K562 (cell line): ENCODE measurements at regions not wholly inside any gene's neighbourhood (a gene's known extent, or its start where the extent isn't known, plus 50 kb on each side); places are given as distances from the start of the nearest gene placed in this dataset.
A peak's percentile ranks its signal among the peaks of the same experiment; 100 is the strongest.

ENCODE experiments used
- ATAC-seq: fragments of 200-7000 bp; cut with Tn5 transposase; 3 replicates; pipeline ENCODE4 v1.9.1; 2020; ENCODE audit warnings: moderate library complexity
- BruUV-seq: library from RNA; stranded (reverse); fragments of 400-500 nt; replicated peaks from 2 replicates; lab custom pipeline; 2021; lab: Mats Ljungman, UMichigan
- CTCF ChIA-PET: fragments of 300-600 bp; formaldehyde crosslinking; extraction: SDS; loops from one replicate; lab custom pipeline; 2021; ENCODE audit warnings: low intra/inter-chr PET ratio; lab: Yijun Ruan, JAX
- POLR2A ChIA-PET: fragments of 300-600, 350-650 bp; sonication (Branson Sonifier 250); formaldehyde crosslinking; extraction: SDS; loops from one replicate; lab custom pipeline; 2021; ENCODE audit warnings: antibody characterized with exemption, inconsistent platforms; lab: Yijun Ruan, JAX
- DNase-seq, 4 experiments: peaks; one replicate each; pipeline versions ENCODE4 v3.0.0 to v3.0.0-alpha.2; 2011 to 2018; ENCODE audit warnings: low spot score in 3 of 4, mixed read lengths in 3 of 4; ENCODE audit errors: extremely low read depth in 1 of 4
- FAIRE-seq: peaks from 2 replicates; lab custom pipeline; 2011; peaks lifted over from hg19 to GRCh38; lab: Jason Lieb, UNC
- H2AFZ ChIP-seq: 2 replicates; pipeline ENCODE4 v1.6.0; 2011; ENCODE audit warnings: low read depth, low read length, control low read depth, inconsistent platforms
- H3K27ac ChIP-seq: fragments of 200-600 bp; 3 replicates; pipeline ENCODE4 v1.8.0; 2011; ENCODE audit warnings: low read depth, mild to moderate bottlenecking, control low read depth, inconsistent platforms, low read length, moderate library complexity, mixed read lengths; ENCODE audit errors: extremely low read depth
- H3K27me3 ChIP-seq, 2 experiments: fragments of 300-600 bp in 1 of 2; 2 replicates in 1 of 2; 3 replicates in 1 of 2; pipeline versions ENCODE4 v1.6.0 to v1.8.0; 2011; ENCODE audit warnings: inconsistent platforms in 2 of 2, low read length in 2 of 2, mild to moderate bottlenecking in 1 of 2, mixed read lengths in 1 of 2, moderate library complexity in 1 of 2; ENCODE audit not compliant: control insufficient read depth in 2 of 2, insufficient read depth in 2 of 2
- H3K36me3 ChIP-seq: fragments of 300-600 bp; 3 replicates; pipeline ENCODE4 v1.8.0; 2011; ENCODE audit warnings: mild to moderate bottlenecking, low read length, inconsistent platforms; ENCODE audit not compliant: control insufficient read depth, insufficient read depth
- H3K4me1 ChIP-seq, 2 experiments: fragments of 200-600 bp in 1 of 2; replicated peaks in 1 of 2; 2 replicates in 1 of 2; 3 replicates in 1 of 2; pipeline versions ENCODE4 v1.5.1 to v1.8.0; 2011; ENCODE audit warnings: inconsistent platforms in 2 of 2, low read length in 2 of 2, mild to moderate bottlenecking in 1 of 2, mixed read lengths in 1 of 2, moderate library complexity in 1 of 2; ENCODE audit not compliant: control insufficient read depth in 2 of 2, insufficient read depth in 2 of 2
- H3K4me2 ChIP-seq: 2 replicates; pipeline ENCODE4 v1.6.1; 2011; ENCODE audit warnings: low read length, control low read depth, inconsistent platforms, mixed read lengths; ENCODE audit not compliant: insufficient read depth
- H3K4me3 ChIP-seq: fragments of 200-600 bp; sonication (generic), shearing (Covaris generic); 2 replicates; pipeline ENCODE4 v1.5.1; 2016; ENCODE audit warnings: control low read depth, inconsistent platforms
- H3K79me2 ChIP-seq: fragments of 200-600 bp; 3 replicates; pipeline ENCODE4 v1.8.0; 2011; ENCODE audit warnings: low read length, inconsistent platforms; ENCODE audit not compliant: control insufficient read depth, insufficient read depth
- H3K9ac ChIP-seq, 2 experiments: 2 replicates each; pipeline versions ENCODE4 v1.6.0 to v1.6.1; 2011; ENCODE audit warnings: low read depth in 2 of 2, low read length in 2 of 2, control low read depth in 1 of 2, inconsistent platforms in 1 of 2, mild to moderate bottlenecking in 1 of 2, mixed read lengths in 1 of 2; ENCODE audit not compliant: insufficient read depth in 1 of 2
- H3K9me1 ChIP-seq: one replicate; pipeline ENCODE4 v1.6.0; 2011; ENCODE audit warnings: inconsistent platforms, mild to moderate bottlenecking, low read length, moderate library complexity; ENCODE audit not compliant: control insufficient read depth, insufficient read depth
- H3K9me3 ChIP-seq: replicated peaks from 2 replicates; pipeline ENCODE4 v1.5.1; 2011; ENCODE audit warnings: low read depth, low read length, inconsistent platforms; ENCODE audit not compliant: control insufficient read depth, insufficient read depth
- H4K20me1 ChIP-seq: replicated peaks from 2 replicates; pipeline ENCODE4 v1.6.1; 2011; ENCODE audit warnings: low read length, inconsistent platforms, mixed read lengths; ENCODE audit not compliant: control insufficient read depth, insufficient read depth
- ADNP ChIP-seq: fragments of 200-800 bp; sonication (Bioruptor generic); IDR thresholded peaks from 2 replicates; pipeline ENCODE4 v1.6.1; 2016; ENCODE audit warnings: missing genetic modification characterization, missing compliant biosample characterization
- CEBPG ChIP-seq, 3 experiments: fragments of 200-800 bp in 1 of 3; sonication (Bioruptor generic) in 1 of 3; sonication (generic) in 1 of 3; formaldehyde crosslinking in 1 of 3; IDR thresholded peaks in 2 of 3; conservative IDR thresholded peaks in 1 of 3; 2 replicates each; pipeline versions ENCODE4 v1.6.1 to v1.8.0; 2016 to 2022; ENCODE audit warnings: missing compliant biosample characterization in 2 of 3, missing genetic modification characterization in 2 of 3, mild to moderate bottlenecking in 1 of 3, missing genetic modification reagents in 1 of 3
- COPS2 ChIP-seq: fragments of 450-650 bp; conservative IDR thresholded peaks from 2 replicates; pipeline ENCODE4 v1.6.1; 2016; ENCODE audit warnings: mild to moderate bottlenecking, moderate library complexity
- LCOR ChIP-seq: sonication (generic); formaldehyde crosslinking; IDR thresholded peaks from 2 replicates; pipeline ENCODE4 v1.8.0; 2022; ENCODE audit warnings: mild to moderate bottlenecking, missing genetic modification reagents
- PTBP1 ChIP-seq: fragments of 200-400 bp; formaldehyde crosslinking; IDR thresholded peaks from 2 replicates; pipeline ENCODE4 v1.6.1; 2017; ENCODE audit warnings: low read depth, low read length
- SIN3A ChIP-seq, 2 experiments: fragments of 150-350 bp in 1 of 2; IDR thresholded peaks; 2 replicates each; pipeline ENCODE4 v1.6.1; 2011 to 2016; ENCODE audit warnings: borderline replicate concordance in 2 of 2, low read depth in 2 of 2, low read length in 2 of 2, mild to moderate bottlenecking in 2 of 2, moderate library complexity in 2 of 2; ENCODE audit not compliant: control insufficient read depth in 1 of 2
- ZBED1 ChIP-seq: IDR thresholded peaks from 2 replicates; pipeline ENCODE4 v1.6.1; 2014
- ZNF586 ChIP-seq: fragments of 450-650 bp; formaldehyde crosslinking; conservative IDR thresholded peaks from 2 replicates; pipeline ENCODE4 v1.4.0; 2020; ENCODE audit warnings: mild to moderate bottlenecking, moderate library complexity
- WGBS: fragments of 100-300 bp; shearing (Covaris generic); methylation state at CpG from one replicate; pipeline ENCODE4 v1.1.6; 2016; ENCODE audit warnings: low coverage, mixed read lengths; ENCODE audit not compliant: insufficient coverage; ENCODE audit errors: missing lambda C conversion rate; 5-methylcytosine and 5-hydroxymethylcytosine counted together
- in situ Hi-C: fragments of 300-500 bp; cut with MboI; formaldehyde crosslinking; loops from 4 replicates; pipeline ENCODE4 v1.15.0; 2018; ENCODE audit warnings: inconsistent platforms, mixed read lengths
- intact Hi-C: fragments of 100-400 bp; cut with micrococcal nuclease; formaldehyde crosslinking; loops from 2 replicates; pipeline ENCODE4 v1.14.2; 2022
- TF ChIP-seq, protein P1 (sequence below): fragments of 250-450 bp; sonication (Bioruptor Pico); IDR thresholded peaks from 2 replicates; pipeline ENCODE4 v1.8.0; 2022; ENCODE audit warnings: moderate library complexity, mild to moderate bottlenecking, inconsistent platforms

- Histone ChIP-seq H4K20me1 (no peaks in the 10 kb centered on the region), H3K27me3 (peaks cover 0 to 5% of the 10 kb centered on the region in 2 experiments; a peak in 1 of 5 replicates), H3K4me2 (no peak overlapping the region), H3K9me1 (no peaks in the 10 kb centered on the region), H3K27ac (no peak overlapping the region), H2AFZ (0 out of 2 replicates have a peak overlapping the region, but pooled peaks have one; percentile 38), H3K9ac (no peak overlapping the region), H3K9me3 (no peaks in the 10 kb centered on the region), H3K4me1 (peaks cover 0 to 5% of the 10 kb centered on the region in 2 experiments; a peak in 1 of 5 replicates), H3K36me3 (no peaks in the 10 kb centered on the region), H3K4me3 (no peak overlapping the region), H3K79me2 (no peaks in the 10 kb centered on the region)
- no peak for DNase-seq
- no peak for FAIRE-seq
- peak; percentile 23; the same call in 2 of the 3 replicates for ATAC-seq
- intact Hi-C loops, result no loop called here
- no TSS peak for BruUV-seq
- WGBS, result 44% methylated on average over 2 of the region's 2 CpGs
- in situ Hi-C loops, result no loop called here
- TF ChIP-seq ZNF586 (no peak), CEBPG (CRISPR knock-in tag; IDR thresholded peaks at IDR 0.05) (no peak), CEBPG (tag; conservative IDR thresholded peaks at IDR 0.05 in 1 of 2, IDR thresholded peaks at IDR 0.05 in 1 of 2) (no peak), PTBP1 (no peak), LCOR (CRISPR knock-in tag) (no peak), ZBED1 (no peak), ADNP (tag) (no peak), SIN3A (IDR thresholded peaks at IDR 0.05; ENCODE audit: borderline replicate concordance in 2 of 2, control insufficient read depth in 1 of 2, low read depth in 2 of 2, low read length in 2 of 2) (no peak), COPS2 (no peak)
- TF ChIP-seq, protein P1, sequence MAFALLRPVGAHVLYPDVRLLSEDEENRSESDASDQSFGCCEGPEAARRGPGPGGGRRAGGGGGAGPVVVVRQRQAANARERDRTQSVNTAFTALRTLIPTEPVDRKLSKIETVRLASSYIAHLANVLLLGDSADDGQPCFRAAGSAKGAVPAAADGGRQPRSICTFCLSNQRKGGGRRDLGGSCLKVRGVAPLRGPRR, result no peak
- ChIA-PET CTCF (no interaction called here), POLR2A (no interaction called here)
Observed at GRCh38 chr10:21264271-21264670, 261.2 kb downstream of the SKIDA1 start.
